Thymus (tissue), 11 donors: ENCODE measurements at regions not wholly inside any gene's neighbourhood (a gene's known extent, or its start where the extent isn't known, plus 50 kb on each side); places are given as distances from the start of the nearest gene placed in this dataset.

Source experiments
- DNase-seq, 9 donors: peaks; one replicate each; pipeline ENCODE4 v3.0.0-alpha.2; 2013; ENCODE audit warnings: low spot score in 9 of 9, low read depth in 6 of 9, missing footprints in 1 of 9
- H3K27ac ChIP-seq, 2 donors: one replicate each; pipeline ENCODE4 v1.5.1; 2013; ENCODE audit warnings: control low read depth in 1 of 2, low read depth in 1 of 2, low read length in 1 of 2, mild to moderate bottlenecking in 1 of 2, moderate library complexity in 1 of 2
- H3K27me3 ChIP-seq, 2 donors: one replicate each; pipeline ENCODE4 v1.5.1; 2013; ENCODE audit warnings: low read length in 1 of 2; ENCODE audit not compliant: control insufficient read depth in 2 of 2, insufficient read depth in 1 of 2
- H3K36me3 ChIP-seq, 2 donors: one replicate each; pipeline ENCODE4 v1.5.1; 2013; ENCODE audit warnings: low read length in 1 of 2, mild to moderate bottlenecking in 1 of 2, moderate library complexity in 1 of 2; ENCODE audit not compliant: control insufficient read depth in 2 of 2, insufficient read depth in 2 of 2
- H3K4me1 ChIP-seq, 2 donors: one replicate each; pipeline ENCODE4 v1.5.1; 2013; ENCODE audit warnings: low read length in 2 of 2; ENCODE audit not compliant: control insufficient read depth in 2 of 2, insufficient read depth in 2 of 2
- H3K4me3 ChIP-seq, 2 donors: one replicate each; pipeline ENCODE4 v1.5.1; 2013; ENCODE audit warnings: low read length in 2 of 2, control low read depth in 1 of 2, mild to moderate bottlenecking in 1 of 2
- H3K9me3 ChIP-seq, 2 donors: one replicate each; pipeline ENCODE4 v1.5.1; 2013; ENCODE audit warnings: low read length in 1 of 2, mild to moderate bottlenecking in 1 of 2; ENCODE audit not compliant: control insufficient read depth in 2 of 2, insufficient read depth in 1 of 2
- WGBS: extraction: QIAGEN DNeasy Blood & Tissue Kit; methylation state at CpG from one replicate; pipeline ENCODE4 v1.1.7; 2013; 5-methylcytosine and 5-hydroxymethylcytosine counted together
- donor health status: healthy.

DNA sequence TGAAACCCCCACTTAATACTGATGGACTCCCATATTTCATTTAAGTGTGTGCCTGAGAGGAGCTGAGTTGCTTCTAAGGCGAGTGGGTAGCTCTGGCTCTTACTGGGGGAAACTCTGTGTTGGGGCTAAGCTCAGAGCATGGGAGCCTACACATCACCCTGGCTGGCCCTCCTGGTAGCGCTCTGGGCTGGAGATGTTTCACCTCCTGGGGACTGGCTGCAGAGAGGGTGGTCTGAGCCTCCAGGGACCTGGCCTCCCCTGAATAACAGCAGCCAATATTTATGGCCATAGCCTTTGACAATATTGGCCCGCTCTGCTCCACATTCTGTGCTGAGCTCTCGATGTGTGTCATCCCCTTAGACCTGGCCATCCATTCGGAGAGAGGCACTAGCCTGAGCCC lies 316.5 kb downstream of the ZNF536 start:
- no peaks in the 10 kb centered on the region for H3K9me3 ChIP-seq
- no peaks in the 10 kb centered on the region for H3K36me3 ChIP-seq
- H3K4me3 ChIP-seq, result no peak overlapping the region
- no peak overlapping the region for H3K27ac ChIP-seq
- peaks cover 8 to 37% of the 10 kb centered on the region in 2 donors for H3K27me3 ChIP-seq
- no peak for DNase-seq
- no peaks in the 10 kb centered on the region for H3K4me1 ChIP-seq
- 92% methylated on average over 5 of the region's 5 CpGs for WGBS

GRCh38 chr19:30686826-30687566 lies 314.8 kb downstream of the ZNF536 start:
- Histone ChIP-seq H3K27ac (no peak overlapping the region), H3K9me3 (no peaks in the 10 kb centered on the region), H3K36me3 (no peaks in the 10 kb centered on the region), H3K4me1 (no peaks in the 10 kb centered on the region), H3K4me3 (no peak overlapping the region), H3K27me3 (peaks cover 8 to 28% of the 10 kb centered on the region in 2 donors)
- DNase-seq, result no peak
- 43% methylated on average over 16 of the region's 16 CpGs for WGBS

GRCh38 chr19:30686176-30686820 lies 314.1 kb downstream of the ZNF536 start:
- no peaks in the 10 kb centered on the region for H3K36me3 ChIP-seq
- DNase-seq, result no peak
- H3K4me1 ChIP-seq, result no peaks in the 10 kb centered on the region
- H3K27me3 ChIP-seq, result peaks cover 3 to 21% of the 10 kb centered on the region in 2 donors
- 94% methylated on average over 23 of the region's 23 CpGs for WGBS
- H3K4me3 ChIP-seq, result no peak overlapping the region
- no peaks in the 10 kb centered on the region for H3K9me3 ChIP-seq
- H3K27ac ChIP-seq, result no peak overlapping the region

DNA sequence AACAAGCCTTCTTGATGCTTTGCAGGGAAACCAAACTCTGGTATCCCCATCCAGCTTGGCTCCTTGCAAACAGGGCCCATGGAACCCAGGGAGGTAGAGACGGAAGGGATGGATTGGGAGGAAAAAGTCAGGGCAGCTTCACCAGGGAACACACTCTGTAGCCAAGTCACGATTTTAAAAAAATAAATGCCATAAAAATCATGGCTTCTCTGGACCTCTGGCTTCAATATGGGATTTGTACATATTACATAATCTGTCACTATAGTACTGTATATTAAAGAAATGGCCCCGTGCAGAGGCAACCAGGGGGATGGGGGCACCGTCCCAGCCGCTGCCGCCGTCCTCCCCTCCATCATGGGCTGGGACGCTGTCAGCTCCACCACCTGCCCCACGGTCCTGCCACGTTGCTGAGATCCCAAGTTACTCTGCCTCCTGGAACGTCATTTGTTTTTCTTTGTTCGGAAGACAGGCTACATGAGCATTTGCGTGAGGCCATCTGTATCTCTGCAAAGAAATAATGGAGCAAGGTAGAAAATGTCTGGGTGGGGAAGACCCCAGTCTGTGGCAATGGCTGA lies 313.3 kb downstream of the ZNF536 start:
- Histone ChIP-seq H3K36me3 (no peaks in the 10 kb centered on the region), H3K4me3 (no peak overlapping the region), H3K27me3 (peaks cover 3 to 13% of the 10 kb centered on the region in 2 donors), H3K27ac (no peak overlapping the region), H3K9me3 (no peaks in the 10 kb centered on the region), H3K4me1 (no peaks in the 10 kb centered on the region)
- no peak for DNase-seq
- 92% methylated on average over 13 of the region's 13 CpGs for WGBS

DNA sequence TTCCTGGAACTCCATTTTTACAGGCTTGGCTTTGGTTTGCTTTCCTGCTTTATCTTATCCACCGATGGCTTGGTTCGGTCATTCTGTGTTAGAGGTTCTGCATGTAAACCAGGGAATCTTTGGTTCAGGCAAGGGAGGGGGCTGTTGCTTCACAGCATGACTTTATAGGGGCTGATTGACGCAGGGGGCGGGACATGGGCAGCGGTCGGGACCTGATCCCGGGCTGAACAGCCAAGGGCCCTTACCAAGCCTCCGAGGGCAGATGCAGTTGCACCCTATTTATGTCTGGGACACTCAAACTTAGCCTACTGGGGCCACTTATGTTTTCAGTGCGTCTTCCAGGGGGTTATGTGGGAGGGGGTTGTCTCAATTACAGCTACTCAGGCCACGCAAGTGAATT lies 312.4 kb downstream of the ZNF536 start:
- Histone ChIP-seq H3K4me3 (no peak overlapping the region), H3K9me3 (no peaks in the 10 kb centered on the region), H3K4me1 (no peaks in the 10 kb centered on the region), H3K27me3 (peaks cover 3 to 12% of the 10 kb centered on the region in 2 donors), H3K27ac (no peak overlapping the region), H3K36me3 (no peaks in the 10 kb centered on the region)
- WGBS, result 88% methylated on average over 10 of the region's 10 CpGs
- DNase-seq, result no peak

- H3K9me3 ChIP-seq, result no peaks in the 10 kb centered on the region
- peak in 4 of 9 donors; percentile 15 to 42 (median 28) for DNase-seq
- H3K27me3 ChIP-seq, result peaks cover 3 to 9% of the 10 kb centered on the region in 2 donors
- H3K4me3 ChIP-seq, result no peak overlapping the region
- 9% methylated on average over 13 of the region's 13 CpGs for WGBS
- H3K36me3 ChIP-seq, result no peaks in the 10 kb centered on the region
- H3K27ac ChIP-seq, result no peak overlapping the region
- H3K4me1 ChIP-seq, result no peaks in the 10 kb centered on the region
These were observed 310.9 kb downstream of the ZNF536 start for GRCh38 chr19:30682999-30683536.

GRCh38 chr19:30682146-30682998 lies 310.2 kb downstream of the ZNF536 start:
- DNase-seq, result no peak
- Histone ChIP-seq H3K36me3 (no peaks in the 10 kb centered on the region), H3K9me3 (no peaks in the 10 kb centered on the region), H3K27ac (no peak overlapping the region), H3K27me3 (peaks cover 3 to 9% of the 10 kb centered on the region in 2 donors), H3K4me3 (no peak overlapping the region), H3K4me1 (no peaks in the 10 kb centered on the region)
- WGBS, result 71% methylated on average over 27 of the region's 27 CpGs

DNA sequence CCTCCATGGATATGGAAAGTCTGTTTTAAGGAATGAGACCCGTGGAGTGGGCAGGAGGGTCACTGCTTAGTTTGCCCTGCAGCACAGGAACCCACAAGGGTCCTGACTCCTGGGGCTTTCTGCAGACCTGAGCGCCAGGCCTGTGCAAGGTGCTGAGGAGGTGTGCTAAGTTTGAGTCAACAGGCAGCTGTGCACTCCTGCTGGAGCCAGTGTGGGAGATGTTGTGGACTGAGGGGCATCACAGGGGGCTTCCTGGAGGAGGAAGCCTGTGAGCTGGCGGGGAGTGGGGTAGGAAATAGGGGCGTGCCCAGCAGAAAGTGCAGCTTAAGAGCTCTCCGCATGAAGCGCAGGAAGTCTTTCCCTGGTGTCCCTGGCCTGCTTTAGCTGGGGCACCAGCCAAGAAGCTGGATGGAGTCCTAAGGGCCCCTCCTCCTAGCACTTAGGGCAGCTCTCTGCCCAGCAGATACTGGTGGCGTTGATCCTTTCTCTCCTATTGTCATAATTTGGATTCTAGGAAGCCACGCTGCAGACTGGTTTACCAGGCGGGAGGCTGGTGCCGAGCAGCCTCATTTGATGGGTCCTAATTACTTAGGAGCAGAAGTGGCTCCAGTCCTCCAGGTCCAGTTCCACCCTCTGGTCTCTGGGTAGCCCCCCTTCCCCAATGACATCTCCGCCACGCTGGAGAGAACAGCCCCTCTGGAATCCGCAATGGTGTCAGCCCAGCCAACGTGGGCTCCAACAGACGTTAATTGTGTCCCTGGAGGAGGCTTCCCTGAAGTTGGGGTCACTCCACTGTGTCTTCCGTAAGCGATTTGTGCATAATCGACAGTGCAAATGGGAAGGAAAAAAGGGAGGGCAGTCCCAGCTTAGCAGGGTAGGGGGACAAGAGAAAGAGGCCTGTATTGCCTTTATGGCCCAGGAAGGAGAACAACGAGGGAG lies 309.2 kb downstream of the ZNF536 start:
- H3K27ac ChIP-seq, result no peak overlapping the region
- no peaks in the 10 kb centered on the region for H3K36me3 ChIP-seq
- H3K4me3 ChIP-seq, result no peak overlapping the region
- no peaks in the 10 kb centered on the region for H3K9me3 ChIP-seq
- DNase-seq, result no peak
- WGBS, result 85% methylated on average over 19 of the region's 19 CpGs
- H3K4me1 ChIP-seq, result no peaks in the 10 kb centered on the region
- peaks cover 0 to 4% of the 10 kb centered on the region in 2 donors for H3K27me3 ChIP-seq
